ENCODE measurements at regions not wholly inside any gene's neighbourhood (a gene's known extent, or its start where the extent isn't known, plus 50 kb on each side); places are given as distances from the start of the nearest gene placed in this dataset.
"Not testable (repeated sequence)": the region's sequence is repeated elsewhere in the genome, so short reads cannot be mapped to it uniquely, and the experiment has no call there.

DNA sequence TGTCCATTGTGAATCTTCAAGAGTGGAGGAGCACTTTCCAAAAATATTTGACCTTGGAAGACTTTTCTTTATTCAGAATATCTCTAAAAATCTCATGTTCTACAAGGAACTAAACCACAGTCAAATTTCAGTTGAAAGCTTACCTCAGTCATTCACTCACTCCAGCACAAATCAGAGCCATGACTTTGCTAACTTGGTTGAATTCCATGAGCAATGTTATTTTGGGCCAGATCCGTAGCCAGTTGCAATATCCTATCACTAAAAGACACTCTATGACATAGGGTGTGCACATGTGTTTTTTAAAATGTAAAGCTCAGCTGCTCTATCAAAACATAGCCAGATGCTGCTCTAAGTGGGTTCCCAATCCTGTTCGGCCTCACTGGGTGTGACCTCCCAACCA lies 156.1 kb upstream of the ANKRD55 start:
- DNase-seq, result no peak
- H3K27me3 Mint-ChIP-seq (ENCODE audit: low read depth in 3 of 3), result peaks cover 0 to 5% (median 4%) of the 10 kb centered on the region in 3 donors
- no peak overlapping the region for H3K4me3 Mint-ChIP-seq
- H3K4me1 Mint-ChIP-seq, result no peaks in the 10 kb centered on the region
- peaks cover 0 to 5% (median 0%) of the 10 kb centered on the region in 6 donors for H3K9me3 Mint-ChIP-seq
- no peak overlapping the region for H3K27ac Mint-ChIP-seq
- H3K36me3 Mint-ChIP-seq, result no peaks in the 10 kb centered on the region

GRCh38 chr5:56388229-56388985 lies 155.3 kb upstream of the ANKRD55 start:
- H3K4me3 Mint-ChIP-seq, result no peak overlapping the region
- H3K9me3 Mint-ChIP-seq, result no peaks in the 10 kb centered on the region
- H3K27ac Mint-ChIP-seq, result no peak overlapping the region
- H3K27me3 Mint-ChIP-seq (ENCODE audit: low read depth in 3 of 3), result peaks cover 0 to 5% (median 4%) of the 10 kb centered on the region in 3 donors
- DNase-seq, result no peak
- no peaks in the 10 kb centered on the region for H3K36me3 Mint-ChIP-seq
- no peaks in the 10 kb centered on the region for H3K4me1 Mint-ChIP-seq

DNA sequence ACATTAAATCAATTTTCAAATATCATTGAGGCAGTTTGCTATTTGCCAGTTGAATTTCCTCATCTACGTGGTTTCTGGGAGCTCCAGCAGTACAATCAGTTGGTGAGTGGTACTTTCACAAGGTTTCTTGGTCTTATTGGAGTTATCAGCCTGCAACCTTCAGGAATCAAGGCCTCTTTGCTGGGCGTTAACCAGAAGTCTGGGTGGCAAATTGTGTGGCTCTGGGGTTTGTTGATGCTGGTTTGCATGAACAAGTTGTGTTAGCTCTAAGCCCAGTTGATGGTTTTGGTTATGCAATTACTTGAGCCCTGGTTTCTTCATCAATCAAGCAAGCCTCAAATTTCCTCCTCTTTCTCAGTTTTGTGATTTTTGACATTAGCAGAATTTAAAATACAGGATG lies 152.9 kb upstream of the ANKRD55 start:
- H3K36me3 Mint-ChIP-seq, result no peaks in the 10 kb centered on the region
- H3K9me3 Mint-ChIP-seq, result no peaks in the 10 kb centered on the region
- H3K4me1 Mint-ChIP-seq, result no peaks in the 10 kb centered on the region

GRCh38 chr5:56384186-56384585 lies 151.1 kb upstream of the ANKRD55 start:
- no peaks in the 10 kb centered on the region for H3K4me1 Mint-ChIP-seq
- no peak overlapping the region for H3K4me3 Mint-ChIP-seq
- H3K27me3 Mint-ChIP-seq (ENCODE audit: low read depth in 3 of 3), result peaks cover 0 to 9% (median 0%) of the 10 kb centered on the region in 3 donors
- no peak for DNase-seq
- H3K27ac Mint-ChIP-seq, result no peak overlapping the region
- H3K36me3 Mint-ChIP-seq, result no peaks in the 10 kb centered on the region
- no peaks in the 10 kb centered on the region for H3K9me3 Mint-ChIP-seq

More for the DNA sequence above, 152.9 kb upstream of the ANKRD55 start:
- no peak overlapping the region for H3K4me3 Mint-ChIP-seq
- H3K27ac Mint-ChIP-seq, result no peak overlapping the region
- DNase-seq, result no peak
- H3K27me3 Mint-ChIP-seq (ENCODE audit: low read depth in 3 of 3), result peaks cover 0 to 9% (median 4%) of the 10 kb centered on the region in 3 donors

DNA sequence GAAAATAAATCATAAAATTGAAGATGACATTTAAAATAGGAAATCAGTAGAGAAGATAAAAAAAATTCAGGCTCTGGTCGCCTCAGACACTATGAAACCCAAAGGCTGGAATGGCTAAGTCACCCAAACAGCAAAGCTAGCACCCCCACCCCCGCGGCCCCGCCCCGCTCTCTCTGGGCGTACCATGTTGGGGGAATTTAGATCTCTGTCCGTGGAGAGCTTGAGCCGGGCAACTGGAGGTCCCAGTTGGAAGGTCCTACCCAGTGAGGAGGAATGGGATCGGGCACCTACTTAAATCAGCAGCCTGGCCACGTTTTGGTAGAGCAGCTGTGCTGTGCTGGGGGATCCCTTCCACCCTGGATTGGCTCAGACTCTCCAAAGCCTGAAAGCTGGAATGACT lies 150.6 kb upstream of the ANKRD55 start:
- Mint-ChIP-seq H3K27ac (no peak overlapping the region), H3K9me3 (no peaks in the 10 kb centered on the region), H3K4me3 (no peak overlapping the region), H3K36me3 (no peaks in the 10 kb centered on the region), H3K4me1 (no peaks in the 10 kb centered on the region), H3K27me3 (ENCODE audit: low read depth in 3 of 3) (peaks cover 0 to 9% (median 0%) of the 10 kb centered on the region in 3 donors)
- DNase-seq, result no peak

GRCh38 chr5:56382896-56383295 lies 149.8 kb upstream of the ANKRD55 start:
- Mint-ChIP-seq H3K4me3 (no peak overlapping the region), H3K4me1 (no peaks in the 10 kb centered on the region), H3K9me3 (no peaks in the 10 kb centered on the region), H3K36me3 (no peaks in the 10 kb centered on the region), H3K27ac (no peak overlapping the region), H3K27me3 (ENCODE audit: low read depth in 3 of 3) (peaks cover 0 to 9% (median 0%) of the 10 kb centered on the region in 3 donors)
- no peak for DNase-seq

- Mint-ChIP-seq H3K27ac (no peak overlapping the region), H3K4me1 (no peaks in the 10 kb centered on the region), H3K27me3 (ENCODE audit: low read depth in 3 of 3) (peaks cover 0 to 7% (median 2%) of the 10 kb centered on the region in 3 donors), H3K36me3 (no peaks in the 10 kb centered on the region), H3K4me3 (no peak overlapping the region), H3K9me3 (no peaks in the 10 kb centered on the region)
- DNase-seq, result no peak
These were observed 144.4 kb upstream of the ANKRD55 start for GRCh38 chr5:56377573-56377972.

- H3K36me3 Mint-ChIP-seq, result no peaks in the 10 kb centered on the region
- no peaks in the 10 kb centered on the region for H3K4me1 Mint-ChIP-seq
- no peak overlapping the region for H3K4me3 Mint-ChIP-seq
- H3K9me3 Mint-ChIP-seq, result no peaks in the 10 kb centered on the region
- H3K27ac Mint-ChIP-seq, result no peak overlapping the region
- DNase-seq, result no peak
- H3K27me3 Mint-ChIP-seq (ENCODE audit: low read depth in 3 of 3), result peaks cover 0 to 2% (median 2%) of the 10 kb centered on the region in 3 donors
These were observed 143.0 kb upstream of the ANKRD55 start for GRCh38 chr5:56376128-56376527.

DNA sequence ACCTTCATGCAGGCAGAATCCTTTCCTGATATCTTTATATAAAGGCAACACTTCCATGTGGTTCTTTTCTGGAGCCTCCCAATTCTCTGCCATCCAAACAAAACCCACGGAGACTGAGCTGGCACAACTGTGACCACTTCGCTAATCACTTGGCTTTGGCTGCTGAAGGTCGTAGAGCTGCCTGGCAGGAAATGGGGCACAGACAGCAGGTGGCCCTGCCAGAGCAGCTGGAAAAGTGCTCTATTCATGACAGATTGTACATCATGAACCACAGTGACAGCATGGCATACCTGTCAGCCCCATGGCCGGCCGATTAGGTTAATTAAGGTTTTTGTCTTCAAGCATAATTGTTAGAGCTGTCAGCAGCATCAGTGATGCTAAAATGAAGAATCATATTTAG lies 141.9 kb upstream of the ANKRD55 start:
- H3K36me3 Mint-ChIP-seq, result no peaks in the 10 kb centered on the region
- peaks cover 0 to 2% (median 2%) of the 10 kb centered on the region in 3 donors for H3K27me3 Mint-ChIP-seq (ENCODE audit: low read depth in 3 of 3)
- H3K9me3 Mint-ChIP-seq, result no peaks in the 10 kb centered on the region
- no peak overlapping the region for H3K4me3 Mint-ChIP-seq
- no peaks in the 10 kb centered on the region for H3K4me1 Mint-ChIP-seq
- no peak for DNase-seq
- H3K27ac Mint-ChIP-seq, result no peak overlapping the region

- not testable (repeated sequence) for H3K4me1 Mint-ChIP-seq
These were observed 139.4 kb upstream of the ANKRD55 start for GRCh38 chr5:56372491-56372890.

DNA sequence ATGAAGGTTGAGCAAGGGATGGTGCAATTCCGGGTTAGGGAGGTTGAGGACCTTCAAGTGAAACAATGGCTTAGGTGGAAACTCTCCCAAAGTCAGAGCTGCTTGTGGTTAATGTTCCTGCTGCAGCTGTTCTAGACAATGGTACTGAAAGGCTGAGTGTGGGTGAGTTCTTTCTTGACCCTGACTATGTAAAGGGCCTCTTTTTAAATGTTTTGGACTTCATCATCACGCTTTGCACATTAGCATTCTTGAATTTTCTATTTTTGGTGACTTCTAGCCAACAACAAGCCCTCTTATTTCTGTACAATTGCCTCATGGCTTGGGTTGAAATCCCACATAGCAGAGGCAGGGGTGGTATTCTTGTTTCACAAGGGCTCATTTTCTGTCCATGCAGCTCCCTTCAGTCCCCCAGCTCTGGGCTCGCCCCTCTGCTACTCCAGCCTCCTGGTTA lies 136.3 kb upstream of the ANKRD55 start:
- H3K36me3 Mint-ChIP-seq, result no peaks in the 10 kb centered on the region
- no peak for DNase-seq
- H3K27ac Mint-ChIP-seq, result no peak overlapping the region
- peaks cover 0 to 4% (median 0%) of the 10 kb centered on the region in 6 donors for H3K9me3 Mint-ChIP-seq
- no peak overlapping the region for H3K4me3 Mint-ChIP-seq
- H3K4me1 Mint-ChIP-seq, result no peaks in the 10 kb centered on the region
- peaks cover 0 to 3% (median 0%) of the 10 kb centered on the region in 3 donors for H3K27me3 Mint-ChIP-seq (ENCODE audit: low read depth in 3 of 3)

More at GRCh38 chr5:56372491-56372890, 139.4 kb upstream of the ANKRD55 start:
- H3K36me3 Mint-ChIP-seq; H3K27me3 Mint-ChIP-seq (ENCODE audit: low read depth in 3 of 3); H3K4me3 Mint-ChIP-seq; H3K27ac Mint-ChIP-seq; DNase-seq; H3K9me3 Mint-ChIP-seq: not testable (repeated sequence)

- no peak for DNase-seq
- Mint-ChIP-seq H3K27ac (no peak overlapping the region), H3K4me1 (no peaks in the 10 kb centered on the region), H3K27me3 (ENCODE audit: low read depth in 3 of 3) (peaks cover 0 to 3% (median 3%) of the 10 kb centered on the region in 3 donors), H3K36me3 (no peaks in the 10 kb centered on the region), H3K4me3 (no peak overlapping the region), H3K9me3 (peaks cover 0 to 4% (median 0%) of the 10 kb centered on the region in 6 donors)
These were observed 134.6 kb upstream of the ANKRD55 start for GRCh38 chr5:56367748-56368147.

DNA sequence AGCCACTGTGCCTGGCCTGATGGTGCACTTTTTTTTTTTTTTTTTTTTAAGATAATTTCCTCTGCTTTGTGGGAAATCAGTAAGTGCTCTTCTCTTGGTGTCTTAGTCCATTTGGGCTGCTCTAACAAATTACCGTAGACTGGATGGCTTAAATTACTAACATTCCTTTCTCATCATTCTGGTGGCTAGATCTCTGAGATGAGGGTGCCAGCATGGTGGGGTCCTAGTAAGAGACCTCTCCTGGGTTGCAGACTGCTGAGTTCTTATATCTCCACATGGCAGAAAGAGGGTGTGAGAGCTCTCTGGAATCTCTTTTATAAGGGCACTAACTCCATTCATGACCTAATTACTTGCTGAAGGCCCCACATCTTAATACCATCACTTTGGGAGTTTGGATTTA lies 133.9 kb upstream of the ANKRD55 start:
- H3K27ac Mint-ChIP-seq, result no peak overlapping the region
- peaks cover 0 to 4% (median 0%) of the 10 kb centered on the region in 6 donors for H3K9me3 Mint-ChIP-seq
- DNase-seq, result no peak
- peaks cover 1 to 4% (median 3%) of the 10 kb centered on the region in 3 donors for H3K27me3 Mint-ChIP-seq (ENCODE audit: low read depth in 3 of 3)
- H3K4me1 Mint-ChIP-seq, result no peaks in the 10 kb centered on the region
- no peak overlapping the region for H3K4me3 Mint-ChIP-seq
- no peaks in the 10 kb centered on the region for H3K36me3 Mint-ChIP-seq

- Mint-ChIP-seq H3K27me3 (ENCODE audit: low read depth in 3 of 3) (peaks cover 7 to 9% (median 7%) of the 10 kb centered on the region in 3 donors), H3K27ac (no peak overlapping the region), H3K4me3 (no peak overlapping the region), H3K36me3 (no peaks in the 10 kb centered on the region), H3K4me1 (no peaks in the 10 kb centered on the region), H3K9me3 (peaks cover 0 to 4% (median 0%) of the 10 kb centered on the region in 6 donors)
- no peak for DNase-seq
These were observed 128.3 kb upstream of the ANKRD55 start for GRCh38 chr5:56361398-56361797.

DNA sequence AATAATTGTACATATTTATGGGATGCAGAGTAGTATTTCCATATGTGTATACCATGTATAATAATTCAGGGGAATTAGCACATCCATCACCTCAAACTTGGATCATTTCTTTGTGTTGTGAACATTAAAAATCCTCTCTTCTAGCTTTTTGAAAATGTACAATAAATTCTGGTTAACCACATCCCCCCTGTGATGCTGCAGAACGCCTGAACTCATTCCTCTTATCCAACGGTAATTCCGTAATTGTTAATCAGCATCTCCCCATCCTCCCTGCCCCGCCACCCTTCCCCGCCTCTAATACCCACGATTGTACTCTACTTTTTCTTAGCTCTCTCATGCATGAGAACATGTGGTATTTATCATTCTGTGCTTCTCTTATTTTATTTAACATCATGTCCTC lies 127.7 kb upstream of the ANKRD55 start:
- Mint-ChIP-seq H3K4me3 (no peak overlapping the region), H3K4me1 (no peaks in the 10 kb centered on the region)

More for the DNA sequence above, 127.7 kb upstream of the ANKRD55 start:
- peaks cover 0 to 4% (median 0%) of the 10 kb centered on the region in 6 donors for H3K9me3 Mint-ChIP-seq
- peaks cover 7 to 9% (median 7%) of the 10 kb centered on the region in 3 donors for H3K27me3 Mint-ChIP-seq (ENCODE audit: low read depth in 3 of 3)
- no peak for DNase-seq
- no peaks in the 10 kb centered on the region for H3K36me3 Mint-ChIP-seq
- no peak overlapping the region for H3K27ac Mint-ChIP-seq

All from immature natural killer cell (primary cell).